Thyroid gland (tissue), 4 donors: ENCODE measurements at regions not wholly inside any gene's neighbourhood (a gene's known extent, or its start where the extent isn't known, plus 50 kb on each side); places are given as distances from the start of the nearest gene placed in this dataset.

ENCODE experiments used
- DNase-seq, 2 donors: peaks; one replicate each; pipeline ENCODE4 v3.0.0-alpha.2; 2019
- H3K27ac ChIP-seq, 3 donors: fragments of 200-600 bp; sonication (generic); 1 replicate in 2 of 3; 2 replicates in 1 of 3; pipeline ENCODE4 v1.5.1; 2016 to 2019; ENCODE audit warnings: mild to moderate bottlenecking in 1 of 3, moderate library complexity in 1 of 3
- H3K27me3 ChIP-seq: fragments of 200-600 bp; sonication (generic); one replicate; pipeline ENCODE4 v1.5.1; 2019
- H3K36me3 ChIP-seq, 2 donors: fragments of 200-600 bp; sonication (generic); one replicate each; pipeline ENCODE4 v1.5.1; 2016 to 2019
- H3K4me1 ChIP-seq, 2 donors: fragments of 200-600 bp; sonication (generic); one replicate each; pipeline ENCODE4 v1.5.1; 2017 to 2019
- H3K4me3 ChIP-seq, 3 donors: fragments of 200-600 bp; sonication (generic); replicated peaks in 1 of 3; 1 replicate in 2 of 3; 2 replicates in 1 of 3; pipeline ENCODE4 v1.5.1; 2016; ENCODE audit warnings: mild to moderate bottlenecking in 1 of 3
- H3K9me3 ChIP-seq: fragments of 200-600 bp; sonication (generic); one replicate; pipeline ENCODE4 v1.5.1; 2017
- POLR2A ChIP-seq, 2 donors: fragments of 450-650 bp; IDR thresholded peaks; one replicate each; pipeline ENCODE4 v1.6.1; 2017; ENCODE audit warnings: antibody characterized with exemption in 2 of 2, mild to moderate bottlenecking in 2 of 2, moderate library complexity in 1 of 2
- WGBS, 2 donors: methylation state at CpG; one replicate each; pipeline ENCODE4 v1.1.5; 2017; 5-methylcytosine and 5-hydroxymethylcytosine counted together
- intact Hi-C: fragments of 100-400 bp; cut with DNase I; formaldehyde crosslinking; loops from one replicate; pipeline ENCODE4 v1.15.1; 2023
- TF ChIP-seq, protein P1 (sequence below), 6 experiments: fragments of 200-600 bp in 3 of 6; fragments of 450-650 bp in 3 of 6; sonication (generic) in 3 of 6; IDR thresholded peaks; one replicate each; pipeline ENCODE4 v1.5.1; 2016 to 2019; ENCODE audit warnings: antibody characterized with exemption in 6 of 6, mild to moderate bottlenecking in 2 of 6, inconsistent platforms in 1 of 6, moderate library complexity in 1 of 6

DNA sequence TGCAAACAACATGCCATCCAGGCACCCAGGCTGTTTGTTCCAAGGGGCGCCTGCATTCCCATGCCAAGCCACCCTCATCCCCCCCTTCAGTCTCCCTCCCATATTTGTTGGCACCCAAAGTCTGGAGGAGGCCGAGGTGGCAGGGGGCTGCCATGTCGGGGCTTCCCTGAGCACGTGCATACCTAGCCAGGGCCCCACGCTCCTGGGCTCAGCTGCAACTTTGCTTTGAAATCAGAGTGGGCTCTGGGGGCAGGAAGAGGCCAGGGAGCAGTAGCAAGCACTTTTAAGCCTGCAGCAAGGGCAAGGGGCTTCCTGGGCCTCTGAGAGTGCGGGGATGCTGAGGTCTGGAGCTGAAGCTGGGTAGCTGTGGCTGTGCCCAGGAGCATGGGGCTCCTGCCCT is 655.9 kb upstream of the EYS start:
- H3K27ac ChIP-seq, result no peak overlapping the region
- H3K4me3 ChIP-seq, result no peak overlapping the region
- no peaks in the 10 kb centered on the region for H3K27me3 ChIP-seq
- intact Hi-C loops, result no loop called here
- no peaks in the 10 kb centered on the region for H3K9me3 ChIP-seq
- TF ChIP-seq POLR2A (IDR thresholded peaks at IDR 0.05), result no peak
- TF ChIP-seq, protein P1, sequence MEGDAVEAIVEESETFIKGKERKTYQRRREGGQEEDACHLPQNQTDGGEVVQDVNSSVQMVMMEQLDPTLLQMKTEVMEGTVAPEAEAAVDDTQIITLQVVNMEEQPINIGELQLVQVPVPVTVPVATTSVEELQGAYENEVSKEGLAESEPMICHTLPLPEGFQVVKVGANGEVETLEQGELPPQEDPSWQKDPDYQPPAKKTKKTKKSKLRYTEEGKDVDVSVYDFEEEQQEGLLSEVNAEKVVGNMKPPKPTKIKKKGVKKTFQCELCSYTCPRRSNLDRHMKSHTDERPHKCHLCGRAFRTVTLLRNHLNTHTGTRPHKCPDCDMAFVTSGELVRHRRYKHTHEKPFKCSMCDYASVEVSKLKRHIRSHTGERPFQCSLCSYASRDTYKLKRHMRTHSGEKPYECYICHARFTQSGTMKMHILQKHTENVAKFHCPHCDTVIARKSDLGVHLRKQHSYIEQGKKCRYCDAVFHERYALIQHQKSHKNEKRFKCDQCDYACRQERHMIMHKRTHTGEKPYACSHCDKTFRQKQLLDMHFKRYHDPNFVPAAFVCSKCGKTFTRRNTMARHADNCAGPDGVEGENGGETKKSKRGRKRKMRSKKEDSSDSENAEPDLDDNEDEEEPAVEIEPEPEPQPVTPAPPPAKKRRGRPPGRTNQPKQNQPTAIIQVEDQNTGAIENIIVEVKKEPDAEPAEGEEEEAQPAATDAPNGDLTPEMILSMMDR (IDR thresholded peaks at IDR 0.05), result no peak
- 91 to 97% methylated on average over 6 of the region's 6 CpGs for WGBS, 2 donors
- no peak for DNase-seq
- H3K4me1 ChIP-seq, result no peaks in the 10 kb centered on the region
- no peaks in the 10 kb centered on the region for H3K36me3 ChIP-seq

- no peaks in the 10 kb centered on the region for H3K36me3 ChIP-seq
- DNase-seq, result no peak
- no peaks in the 10 kb centered on the region for H3K4me1 ChIP-seq
- WGBS, 2 donors, result 92% methylated on average over 7 to 8 of the region's 8 CpGs
- no peaks in the 10 kb centered on the region for H3K27me3 ChIP-seq
- H3K4me3 ChIP-seq, result no peak overlapping the region
- H3K9me3 ChIP-seq, result no peaks in the 10 kb centered on the region
- intact Hi-C loops, result no loop called here
- no peak overlapping the region for H3K27ac ChIP-seq
- TF ChIP-seq POLR2A (IDR thresholded peaks at IDR 0.05), result no peak
- TF ChIP-seq, protein P1 (IDR thresholded peaks at IDR 0.05), result no peak
These were observed 654.9 kb upstream of the EYS start for GRCh38 chr6:66361886-66362285.

DNA sequence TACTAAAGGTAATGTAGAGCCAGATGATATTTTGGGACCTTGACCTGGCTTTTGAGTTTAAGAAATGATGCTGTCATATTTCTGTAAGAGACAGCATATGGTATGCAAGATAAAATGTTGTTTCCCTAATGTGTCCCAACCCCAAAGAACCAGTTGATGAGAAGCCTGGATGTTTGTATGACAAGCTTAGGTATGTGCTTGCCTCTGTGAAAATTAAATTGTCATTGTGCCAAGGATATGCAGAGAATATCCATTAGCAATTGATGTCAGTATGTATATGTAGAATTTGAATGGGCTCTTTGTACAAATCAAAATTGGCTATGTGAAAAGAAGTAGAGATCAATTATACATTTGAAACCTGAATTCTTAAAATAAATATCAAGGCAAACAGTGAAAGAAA is 650.8 kb upstream of the EYS start:
- no peak for DNase-seq

DNA sequence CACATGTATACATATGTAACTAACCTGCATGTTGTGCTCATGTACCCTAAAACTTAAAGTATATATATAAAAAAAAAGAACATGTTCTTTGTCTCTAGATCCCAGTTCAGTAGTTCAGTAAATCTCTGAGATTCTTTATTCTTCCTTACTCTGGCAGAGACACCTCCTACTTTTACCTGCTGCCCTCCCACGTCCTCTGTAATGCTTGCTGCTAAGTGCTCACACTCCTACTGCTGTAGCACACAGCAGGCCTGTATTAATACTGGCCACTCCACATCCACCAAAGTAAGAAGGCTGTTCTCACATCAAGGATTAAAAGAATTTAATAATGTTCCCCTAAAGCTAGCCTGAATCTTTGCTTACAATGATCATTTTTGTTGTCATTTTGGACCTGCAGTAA is 648.4 kb upstream of the EYS start:
- no peaks in the 10 kb centered on the region for H3K9me3 ChIP-seq
- no peak overlapping the region for H3K4me3 ChIP-seq
- H3K4me1 ChIP-seq, result no peaks in the 10 kb centered on the region
- no peaks in the 10 kb centered on the region for H3K36me3 ChIP-seq
- H3K27me3 ChIP-seq, result no peaks in the 10 kb centered on the region
- no peak for TF ChIP-seq POLR2A (IDR thresholded peaks at IDR 0.05)
- TF ChIP-seq, protein P1 (IDR thresholded peaks at IDR 0.05), result no peak
- no peak overlapping the region for H3K27ac ChIP-seq
- 71 to 77% methylated on average over 1 of the region's 1 CpG for WGBS, 2 donors
- intact Hi-C loops, result no loop called here
- no peak for DNase-seq

More for the DNA sequence above, 650.8 kb upstream of the EYS start:
- intact Hi-C loops, result no loop called here
- Histone ChIP-seq H3K27ac (no peak overlapping the region), H3K4me3 (no peak overlapping the region), H3K36me3 (no peaks in the 10 kb centered on the region), H3K27me3 (no peaks in the 10 kb centered on the region), H3K4me1 (no peaks in the 10 kb centered on the region), H3K9me3 (no peaks in the 10 kb centered on the region)
- TF ChIP-seq, protein P1 (IDR thresholded peaks at IDR 0.05), result no peak
- TF ChIP-seq POLR2A (IDR thresholded peaks at IDR 0.05), result no peak

DNA sequence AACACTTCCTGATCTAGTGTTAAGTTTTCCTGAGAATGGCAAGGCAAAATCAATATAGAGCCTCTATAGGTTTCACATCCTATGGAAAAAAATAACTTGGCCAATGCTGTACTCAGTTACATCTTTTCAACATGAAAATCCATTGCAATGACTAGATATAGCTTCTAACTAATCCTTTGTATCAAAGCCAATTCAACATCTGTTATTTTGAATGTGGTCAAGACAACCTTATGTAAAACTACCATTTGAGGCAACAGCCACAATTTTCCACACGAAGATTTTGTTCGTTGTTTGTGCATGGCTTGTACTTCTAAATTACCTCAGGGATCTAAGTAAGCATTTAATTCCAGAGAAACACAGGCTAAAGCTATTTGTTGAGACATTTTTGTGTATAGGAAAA is 637.8 kb upstream of the EYS start:
- Histone ChIP-seq H3K27ac (no peak overlapping the region), H3K36me3 (no peaks in the 10 kb centered on the region), H3K9me3 (no peaks in the 10 kb centered on the region), H3K27me3 (no peaks in the 10 kb centered on the region), H3K4me1 (no peaks in the 10 kb centered on the region), H3K4me3 (no peak overlapping the region)
- DNase-seq, result no peak
- intact Hi-C loops, result no loop called here
- WGBS, 2 donors, result 55 to 79% methylated on average over 2 of the region's 2 CpGs
- TF ChIP-seq, protein P1 (IDR thresholded peaks at IDR 0.05), result no peak
- TF ChIP-seq POLR2A (IDR thresholded peaks at IDR 0.05), result no peak
